Posterior vena cava (tissue), 2 donors: ENCODE measurements at regions not wholly inside any gene's neighbourhood (a gene's known extent, or its start where the extent isn't known, plus 50 kb on each side); places are given as distances from the start of the nearest gene placed in this dataset.

ENCODE experiments used
- DNase-seq: peaks from one replicate; pipeline ENCODE4 v3.0.0-alpha.2; 2020; ENCODE audit warnings: low spot score
- intact Hi-C, 2 donors: fragments of 100-400 bp; cut with DNase I; formaldehyde crosslinking; loops; one replicate each; pipeline versions ENCODE4 v1.14.1 to v1.14.2; 2022 to 2023
- donor health status: DM: yes; HTN: yes; CAD: no.
- donor health status: DM: yes; HTN: yes; CAD: no.

DNA sequence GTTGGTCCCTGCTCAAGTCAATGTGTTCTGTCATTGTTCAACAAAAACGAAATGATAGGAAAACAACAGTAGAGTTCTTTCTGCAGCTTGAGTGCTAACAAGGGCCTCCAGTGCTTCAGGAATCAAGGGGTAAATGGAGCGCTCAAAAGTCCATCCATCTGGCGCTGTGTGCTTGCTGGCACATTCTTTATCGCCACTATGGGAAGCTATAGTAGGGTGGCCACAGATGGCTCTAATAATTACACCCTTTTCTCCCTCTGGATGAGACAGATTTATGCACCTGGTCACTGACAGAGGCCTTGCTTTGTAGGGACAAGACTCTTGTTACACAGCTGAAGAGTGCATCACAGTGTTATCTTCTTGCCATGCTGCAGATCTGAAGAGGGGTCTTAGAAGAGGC lies 136.0 kb downstream of the GDAP2 start:
- intact Hi-C loops: no loop called here
- no peak for DNase-seq

- DNase-seq: no peak
- intact Hi-C loops: no loop called here
These were observed 135.3 kb downstream of the GDAP2 start for GRCh38 chr1:117794073-117794472.

- intact Hi-C loops: no loop called here
- DNase-seq: no peak
These were observed 134.2 kb downstream of the GDAP2 start for GRCh38 chr1:117795190-117795589.

GRCh38 chr1:117795792-117796191 lies 133.6 kb downstream of the GDAP2 start:
- DNase-seq: no peak
- intact Hi-C loops: no loop called here

DNA sequence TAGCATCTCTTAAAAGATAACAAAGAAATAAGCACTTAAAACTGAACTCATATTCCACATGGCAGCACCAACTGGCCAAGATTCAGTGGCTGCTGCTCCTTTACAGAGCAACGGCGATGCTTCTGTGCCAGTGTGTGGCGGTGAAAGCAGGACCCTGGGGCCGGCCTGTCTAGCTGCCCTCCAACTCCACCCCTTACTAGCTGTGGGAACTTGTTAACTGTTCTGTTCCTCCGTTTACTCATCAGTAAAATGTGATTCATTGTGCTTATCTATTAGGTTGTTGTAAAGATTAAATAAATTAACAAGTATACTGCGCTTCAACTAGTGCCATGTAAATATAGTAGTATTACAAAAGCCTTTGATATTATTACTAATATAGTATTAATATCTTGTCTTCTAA lies 133.2 kb downstream of the GDAP2 start:
- DNase-seq: no peak
- intact Hi-C loops: no loop called here

- no peak for DNase-seq
- intact Hi-C loops: loop anchor here in 1 of 2 donors (2.0 kb wide), 1 partner anchor 56 kb away; no protein-coding TSS in a partner anchor
These were observed 130.9 kb downstream of the GDAP2 start for GRCh38 chr1:117798550-117798949.

GRCh38 chr1:117802531-117803257 lies 126.7 kb downstream of the GDAP2 start:
- no peak for DNase-seq
- intact Hi-C loops: no loop called here

DNA sequence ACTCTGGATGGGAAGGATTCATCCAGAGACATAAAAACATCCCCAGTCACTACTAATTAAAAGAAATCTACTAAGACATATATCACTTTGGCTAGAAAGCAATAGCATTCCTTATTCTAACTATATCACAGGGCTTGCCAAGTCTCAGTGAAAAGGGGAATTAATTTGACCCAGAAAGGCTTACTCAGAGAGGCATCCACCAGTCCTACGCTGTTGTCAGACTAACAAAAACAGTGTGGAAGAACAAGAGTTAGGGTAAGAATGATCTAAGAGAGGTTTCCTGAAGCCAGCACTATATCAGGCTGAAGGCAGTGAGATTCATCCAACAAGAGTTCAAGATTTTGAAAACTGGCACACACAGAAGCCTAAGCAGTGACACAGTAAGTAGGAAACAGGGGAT lies 126.1 kb downstream of the GDAP2 start:
- no peak for DNase-seq
- intact Hi-C loops: no loop called here

DNA sequence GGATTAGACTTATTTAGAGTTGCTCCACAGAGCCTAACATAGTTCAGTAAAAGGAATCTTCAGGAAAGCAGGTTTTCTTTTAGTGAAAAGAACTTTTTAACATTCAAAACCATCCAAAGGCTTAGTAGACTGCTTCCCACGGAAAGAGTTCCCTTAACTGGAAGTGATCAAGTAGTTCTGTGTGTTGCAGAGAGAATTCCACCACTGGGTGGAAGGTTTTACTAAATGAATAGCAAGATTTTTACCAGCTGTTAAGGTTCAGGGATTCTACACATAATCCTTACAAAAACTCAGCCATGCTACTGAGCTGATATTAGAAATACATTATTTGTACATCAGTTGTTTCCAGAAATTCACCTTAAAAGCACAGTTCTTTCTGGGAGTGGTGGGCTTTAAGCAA lies 119.7 kb downstream of the GDAP2 start:
- intact Hi-C loops: no loop called here
- DNase-seq: no peak

GRCh38 chr1:117810553-117810952 lies 118.9 kb downstream of the GDAP2 start:
- intact Hi-C loops: no loop called here
- DNase-seq: no peak

DNA sequence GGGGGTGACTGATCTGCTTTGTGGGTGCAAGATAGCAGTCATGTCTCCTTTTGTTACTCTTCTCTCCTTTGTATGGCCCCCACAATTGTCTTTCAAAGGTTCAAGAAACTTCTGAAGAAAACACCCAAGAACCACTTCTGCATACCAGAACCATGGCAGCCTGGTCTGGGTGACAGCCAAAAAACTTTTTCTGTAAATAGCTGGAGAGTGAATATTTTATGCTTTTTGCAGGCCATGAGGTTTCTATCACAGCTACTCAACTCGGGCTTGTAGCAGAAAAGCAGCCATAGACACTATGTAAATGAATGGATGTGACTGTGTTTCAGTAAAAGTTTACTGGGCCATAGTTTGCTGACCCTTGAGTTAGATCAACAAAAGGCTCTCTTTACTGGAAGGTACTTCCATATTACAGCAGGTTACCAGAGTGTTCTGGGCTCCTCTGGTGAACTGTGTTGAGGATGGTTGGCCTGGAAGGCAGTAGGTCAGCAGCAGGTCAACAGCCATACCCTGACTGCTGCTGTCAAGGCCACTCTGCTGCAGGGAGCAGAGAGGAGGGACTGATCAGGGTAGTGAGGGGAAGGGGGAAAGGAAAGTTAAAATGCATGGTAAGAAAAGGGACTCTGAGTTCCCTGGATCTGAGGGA lies 116.4 kb downstream of the GDAP2 start:
- no peak for DNase-seq
- intact Hi-C loops: no loop called here
